Endothelial cell (in vitro differentiated cells): ENCODE measurements at regions not wholly inside any gene's neighbourhood (a gene's known extent, or its start where the extent isn't known, plus 50 kb on each side); places are given as distances from the start of the nearest gene placed in this dataset.

Experiments used
- DNase-seq: peaks from one replicate; pipeline ENCODE4 v3.0.0; 2021; ENCODE audit warnings: low spot score
- H3K27ac Mint-ChIP-seq: one replicate; pipeline ENCODE4 v1.8.0; 2021; ENCODE audit warnings: mixed read lengths, inconsistent platforms; ENCODE audit not compliant: unreplicated experiment
- H3K27me3 Mint-ChIP-seq: one replicate; pipeline ENCODE4 v1.8.0; 2021; ENCODE audit warnings: mild to moderate bottlenecking, moderate library complexity, mixed read lengths, inconsistent platforms; ENCODE audit not compliant: unreplicated experiment
- H3K36me3 Mint-ChIP-seq: one replicate; pipeline ENCODE4 v1.8.0; 2021; ENCODE audit warnings: mild to moderate bottlenecking, low read depth, mixed read lengths, inconsistent platforms; ENCODE audit not compliant: unreplicated experiment
- H3K4me1 Mint-ChIP-seq: one replicate; pipeline ENCODE4 v1.8.0; 2021; ENCODE audit warnings: mild to moderate bottlenecking, mixed read lengths, inconsistent platforms; ENCODE audit not compliant: unreplicated experiment
- H3K4me3 Mint-ChIP-seq: one replicate; pipeline ENCODE4 v1.8.0; 2021; ENCODE audit warnings: mild to moderate bottlenecking, mixed read lengths, inconsistent platforms; ENCODE audit not compliant: unreplicated experiment
- H3K9me3 Mint-ChIP-seq: one replicate; pipeline ENCODE4 v1.8.0; 2021; ENCODE audit warnings: mixed read lengths, inconsistent platforms; ENCODE audit not compliant: unreplicated experiment
- CTCF ChIP-seq: fragments of 200-600 bp; sonication (generic); IDR thresholded peaks from one replicate; pipeline ENCODE4 v1.5.0; 2021; ENCODE audit warnings: antibody characterized with exemption; ENCODE audit not compliant: unreplicated experiment

GRCh38 chr6:51495610-51496396, 591.6 kb downstream of the PKHD1 start:
- no peaks in the 10 kb centered on the region for H3K4me1 Mint-ChIP-seq
- no peak overlapping the region for H3K4me3 Mint-ChIP-seq
- no peaks in the 10 kb centered on the region for H3K27me3 Mint-ChIP-seq
- no peaks in the 10 kb centered on the region for H3K9me3 Mint-ChIP-seq
- DNase-seq = no peak
- no peak overlapping the region for H3K27ac Mint-ChIP-seq
- no peak for TF ChIP-seq CTCF
- no peaks in the 10 kb centered on the region for H3K36me3 Mint-ChIP-seq

DNA sequence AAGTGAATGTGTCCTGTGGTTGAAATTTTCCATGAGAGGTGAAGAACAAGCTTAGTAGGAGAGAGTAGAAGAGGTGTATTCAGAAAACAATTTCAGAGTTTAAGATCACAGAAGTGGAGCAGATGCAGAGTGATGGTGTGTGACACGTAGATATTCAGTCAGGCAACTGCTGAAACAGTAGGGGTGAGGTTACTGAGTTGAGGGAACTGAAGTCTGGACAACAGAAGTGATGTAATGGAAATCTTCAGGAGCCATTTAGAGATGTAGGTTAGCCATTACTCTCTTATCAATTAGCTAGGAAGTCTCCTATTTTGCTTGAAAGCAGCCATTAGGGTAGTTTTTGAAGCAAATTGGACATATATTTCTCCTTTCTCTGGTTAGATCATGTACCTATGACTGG, 584.4 kb downstream of the PKHD1 start:
- Mint-ChIP-seq H3K36me3 (no peaks in the 10 kb centered on the region), H3K9me3 (no peaks in the 10 kb centered on the region), H3K4me3 (no peak overlapping the region), H3K27ac (no peak overlapping the region), H3K27me3 (peaks cover 1% of the 10 kb centered on the region), H3K4me1 (no peaks in the 10 kb centered on the region)
- TF ChIP-seq CTCF = no peak
- DNase-seq = no peak

- Mint-ChIP-seq H3K36me3 (no peaks in the 10 kb centered on the region), H3K27ac (no peak overlapping the region)
These were observed 582.0 kb downstream of the PKHD1 start for GRCh38 chr6:51505434-51505833.

GRCh38 chr6:51509597-51509996, 577.8 kb downstream of the PKHD1 start:
- Mint-ChIP-seq H3K9me3 (no peaks in the 10 kb centered on the region), H3K4me1 (no peaks in the 10 kb centered on the region), H3K27ac (no peak overlapping the region), H3K27me3 (peaks cover 1% of the 10 kb centered on the region), H3K36me3 (no peaks in the 10 kb centered on the region), H3K4me3 (no peak overlapping the region)
- no peak for DNase-seq
- no peak for TF ChIP-seq CTCF

More at GRCh38 chr6:51505434-51505833, 582.0 kb downstream of the PKHD1 start:
- DNase-seq = no peak
- Mint-ChIP-seq H3K9me3 (no peaks in the 10 kb centered on the region), H3K4me3 (no peak overlapping the region), H3K4me1 (no peaks in the 10 kb centered on the region), H3K27me3 (peaks cover 1% of the 10 kb centered on the region)
- TF ChIP-seq CTCF = no peak

DNA sequence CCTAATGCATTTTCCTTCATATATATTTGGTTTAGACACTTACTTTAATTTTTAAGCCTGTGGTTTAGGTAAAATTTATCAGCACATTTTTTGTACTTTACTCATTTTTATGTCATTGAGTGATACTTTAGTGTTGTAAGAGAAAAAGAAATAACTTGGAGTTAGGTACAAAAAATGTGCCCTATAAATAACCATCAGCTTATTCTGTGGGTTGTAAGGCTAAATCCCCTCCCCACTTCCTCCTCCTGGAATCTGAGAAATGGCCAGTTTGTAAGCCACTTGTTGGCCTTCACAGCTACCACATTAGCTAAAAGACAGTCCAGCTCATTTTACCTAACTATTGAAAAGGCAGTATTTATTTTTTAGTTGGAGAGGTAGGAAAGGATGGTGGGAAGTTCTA, 576.3 kb downstream of the PKHD1 start:
- H3K27me3 Mint-ChIP-seq = peaks cover 1% of the 10 kb centered on the region
- TF ChIP-seq CTCF = no peak
- no peaks in the 10 kb centered on the region for H3K36me3 Mint-ChIP-seq
- no peak overlapping the region for H3K27ac Mint-ChIP-seq
- H3K4me1 Mint-ChIP-seq = no peaks in the 10 kb centered on the region
- H3K4me3 Mint-ChIP-seq = no peak overlapping the region
- DNase-seq = no peak
- H3K9me3 Mint-ChIP-seq = no peaks in the 10 kb centered on the region
